Activated naive CD4-positive, alpha-beta T cell treated with anti-CD3 and anti-CD28 coated beads, Interleukin-2, amount 50 U/mL, for 24 hours (primary cell): ENCODE measurements at regions not wholly inside any gene's neighbourhood (a gene's known extent, or its start where the extent isn't known, plus 50 kb on each side); places are given as distances from the start of the nearest gene placed in this dataset.
"Not testable (repeated sequence)": the region's sequence is repeated elsewhere in the genome, so short reads cannot be mapped to it uniquely, and the experiment has no call there.

ENCODE experiments used
- H3K27ac Mint-ChIP-seq: one replicate; pipeline ENCODE4 v1.8.0; 2021; ENCODE audit warnings: mild to moderate bottlenecking, mixed read lengths
- H3K27me3 Mint-ChIP-seq: one replicate; pipeline ENCODE4 v1.8.0; 2021; ENCODE audit warnings: mixed read lengths
- H3K36me3 Mint-ChIP-seq: one replicate; pipeline ENCODE4 v1.8.0; 2021; ENCODE audit warnings: mixed read lengths
- H3K4me1 Mint-ChIP-seq: one replicate; pipeline ENCODE4 v1.8.0; 2021; ENCODE audit warnings: mixed read lengths
- H3K4me3 Mint-ChIP-seq: one replicate; pipeline ENCODE4 v1.8.0; 2021; ENCODE audit warnings: mild to moderate bottlenecking, mixed read lengths
- H3K9me3 Mint-ChIP-seq: one replicate; pipeline ENCODE4 v1.8.0; 2021; ENCODE audit warnings: mixed read lengths

- Mint-ChIP-seq H3K4me1 (no peaks in the 10 kb centered on the region), H3K27me3 (no peaks in the 10 kb centered on the region), H3K9me3 (no peaks in the 10 kb centered on the region), H3K4me3 (no peak overlapping the region), H3K36me3 (no peaks in the 10 kb centered on the region), H3K27ac (no peak overlapping the region)
Measured at GRCh38 chr7:101725921-101726320, 91.5 kb upstream of the CUX1 start.

GRCh38 chr7:101727184-101727583 lies 90.2 kb upstream of the CUX1 start:
- H3K4me3 Mint-ChIP-seq = no peak overlapping the region
- no peaks in the 10 kb centered on the region for H3K9me3 Mint-ChIP-seq
- no peaks in the 10 kb centered on the region for H3K36me3 Mint-ChIP-seq
- no peak overlapping the region for H3K27ac Mint-ChIP-seq
- no peaks in the 10 kb centered on the region for H3K27me3 Mint-ChIP-seq
- H3K4me1 Mint-ChIP-seq = no peaks in the 10 kb centered on the region

- no peak overlapping the region for H3K27ac Mint-ChIP-seq
- H3K27me3 Mint-ChIP-seq = no peaks in the 10 kb centered on the region
- no peaks in the 10 kb centered on the region for H3K4me1 Mint-ChIP-seq
- H3K36me3 Mint-ChIP-seq = no peaks in the 10 kb centered on the region
- no peak overlapping the region for H3K4me3 Mint-ChIP-seq
- no peaks in the 10 kb centered on the region for H3K9me3 Mint-ChIP-seq
Measured at GRCh38 chr7:101728128-101728527, 89.3 kb upstream of the CUX1 start.

DNA sequence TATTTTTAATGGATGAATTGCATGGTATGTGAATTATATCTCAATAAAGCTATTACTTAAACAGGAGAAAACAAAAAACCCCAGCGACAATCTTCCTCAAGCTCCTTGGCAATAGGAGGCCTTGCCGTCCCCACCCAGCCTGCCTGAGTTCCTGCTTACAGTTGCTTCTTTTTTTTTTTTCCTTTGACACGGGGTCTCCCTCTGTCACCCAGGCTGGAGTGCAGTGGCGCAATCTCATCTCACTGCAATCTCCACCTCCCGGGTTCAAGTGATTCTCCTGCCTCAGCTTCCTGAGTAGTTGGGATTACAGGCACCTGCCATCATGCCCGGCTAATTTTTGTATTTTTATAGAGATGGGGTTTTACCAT lies 88.6 kb upstream of the CUX1 start:
- H3K4me3 Mint-ChIP-seq, H3K4me1 Mint-ChIP-seq, H3K27me3 Mint-ChIP-seq, H3K9me3 Mint-ChIP-seq, H3K27ac Mint-ChIP-seq, H3K36me3 Mint-ChIP-seq: not testable (repeated sequence)

GRCh38 chr7:101729241-101729883 lies 88.1 kb upstream of the CUX1 start:
- Mint-ChIP-seq H3K27me3 (no peaks in the 10 kb centered on the region), H3K27ac (no peak overlapping the region), H3K9me3 (no peaks in the 10 kb centered on the region), H3K4me1 (no peaks in the 10 kb centered on the region), H3K4me3 (no peak overlapping the region), H3K36me3 (no peaks in the 10 kb centered on the region)

GRCh38 chr7:101731502-101732084 lies 85.8 kb upstream of the CUX1 start:
- Mint-ChIP-seq H3K36me3 (no peaks in the 10 kb centered on the region), H3K27ac (no peak overlapping the region), H3K4me3 (no peak overlapping the region), H3K9me3 (no peaks in the 10 kb centered on the region), H3K4me1 (no peaks in the 10 kb centered on the region), H3K27me3 (no peaks in the 10 kb centered on the region)

DNA sequence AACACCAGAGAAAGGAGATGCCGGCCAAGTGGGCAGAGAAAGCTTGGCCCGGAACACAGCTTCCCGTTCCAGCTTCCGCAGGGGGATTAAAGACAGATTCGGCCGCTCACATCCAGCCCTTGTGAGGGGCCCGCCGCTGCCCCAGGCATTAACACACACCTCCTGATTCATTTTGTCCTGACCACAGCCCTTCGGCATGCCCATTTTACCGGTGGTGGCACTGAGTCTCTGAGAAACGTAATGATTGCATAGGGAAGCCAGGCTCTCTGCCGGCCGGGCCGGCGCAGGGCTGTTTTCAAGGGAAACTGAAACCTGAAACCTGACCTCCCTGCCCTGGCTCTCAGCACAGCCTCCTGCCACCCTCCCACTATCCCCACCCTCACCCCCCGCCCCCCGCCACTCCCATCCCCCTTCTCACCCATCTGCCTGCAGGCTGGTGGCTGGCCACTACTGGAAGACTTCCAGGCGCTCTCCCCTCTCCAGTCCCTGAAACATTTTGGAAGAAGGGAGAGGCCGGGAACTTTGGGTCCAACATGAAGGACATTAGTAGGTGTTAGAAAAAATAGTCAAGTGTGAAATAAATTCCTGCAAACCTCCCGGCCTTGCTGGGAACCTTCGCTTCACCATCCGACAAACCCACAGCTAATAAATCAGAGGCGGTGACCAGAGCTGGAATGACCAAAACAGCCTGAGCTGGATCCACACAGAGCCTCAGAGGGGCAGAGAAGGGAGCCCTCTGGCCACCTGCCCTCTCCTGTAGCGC lies 83.5 kb upstream of the CUX1 start:
- H3K9me3 Mint-ChIP-seq = no peaks in the 10 kb centered on the region
- H3K4me3 Mint-ChIP-seq = no peak overlapping the region
- H3K4me1 Mint-ChIP-seq = no peaks in the 10 kb centered on the region
- no peaks in the 10 kb centered on the region for H3K36me3 Mint-ChIP-seq
- H3K27me3 Mint-ChIP-seq = no peaks in the 10 kb centered on the region
- no peak overlapping the region for H3K27ac Mint-ChIP-seq

DNA sequence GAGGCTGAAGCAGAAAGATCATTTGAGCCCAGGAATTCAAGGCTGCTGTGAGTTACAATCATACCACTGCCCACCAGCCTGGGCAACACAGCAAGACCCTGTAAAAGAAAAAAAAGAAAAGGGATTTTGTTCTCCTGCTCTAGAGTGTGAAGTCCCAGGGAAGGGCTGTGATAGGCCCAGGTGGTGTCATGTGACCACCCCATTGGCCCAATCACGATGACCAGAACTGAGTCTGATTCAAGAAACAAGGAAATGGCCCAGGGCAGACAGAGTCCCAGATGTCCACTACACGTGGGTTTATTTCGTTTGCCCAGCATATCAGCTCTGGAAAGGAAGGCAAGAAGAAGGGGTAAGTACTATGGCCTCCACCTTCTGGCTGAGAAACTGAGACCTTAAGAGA lies 81.3 kb upstream of the CUX1 start:
- Mint-ChIP-seq H3K27ac (no peak overlapping the region), H3K27me3 (no peaks in the 10 kb centered on the region), H3K4me3 (no peak overlapping the region), H3K4me1 (peaks cover 4% of the 10 kb centered on the region), H3K36me3 (no peaks in the 10 kb centered on the region), H3K9me3 (no peaks in the 10 kb centered on the region)

DNA sequence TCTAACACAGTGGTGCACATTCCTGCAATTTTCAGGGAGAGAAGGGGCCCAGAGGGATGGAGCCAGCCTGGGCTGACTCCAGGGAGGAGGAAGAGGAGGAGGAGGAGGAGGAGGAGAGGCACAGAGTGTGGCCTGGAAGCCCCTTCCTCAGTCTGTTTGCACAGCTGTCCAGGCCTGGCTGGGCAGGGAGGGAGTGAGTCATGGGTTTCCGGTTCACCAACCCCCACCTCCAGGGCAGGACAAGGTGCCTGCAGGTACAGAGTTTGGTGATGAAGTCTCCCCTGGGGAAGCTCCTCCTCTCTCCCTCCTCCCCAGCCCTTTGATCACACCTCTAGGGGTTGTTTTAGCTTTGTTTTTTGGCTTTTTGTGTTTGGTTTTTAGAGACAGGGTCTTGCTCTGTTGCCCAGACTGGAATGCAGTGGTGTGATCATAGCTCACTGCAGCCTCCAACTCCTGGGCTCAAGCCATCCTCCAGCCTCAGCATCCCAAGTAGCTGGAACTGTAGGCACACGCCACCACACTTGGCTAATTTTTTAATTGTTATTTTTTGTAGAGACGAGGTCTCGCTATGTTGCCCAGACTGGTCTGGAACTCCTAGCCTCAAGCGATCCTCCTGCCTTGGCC lies 77.5 kb upstream of the CUX1 start:
- Mint-ChIP-seq H3K36me3 (no peaks in the 10 kb centered on the region), H3K27ac (no peak overlapping the region), H3K4me1 (peaks cover 10% of the 10 kb centered on the region), H3K9me3 (no peaks in the 10 kb centered on the region), H3K27me3 (no peaks in the 10 kb centered on the region), H3K4me3 (no peak overlapping the region)

- H3K36me3 Mint-ChIP-seq = no peaks in the 10 kb centered on the region
- H3K27ac Mint-ChIP-seq = no peak overlapping the region
- no peaks in the 10 kb centered on the region for H3K27me3 Mint-ChIP-seq
- peaks cover 10% of the 10 kb centered on the region for H3K4me1 Mint-ChIP-seq
- H3K9me3 Mint-ChIP-seq = no peaks in the 10 kb centered on the region
- H3K4me3 Mint-ChIP-seq = no peak overlapping the region
Measured at GRCh38 chr7:101740981-101741725, 76.3 kb upstream of the CUX1 start.

DNA sequence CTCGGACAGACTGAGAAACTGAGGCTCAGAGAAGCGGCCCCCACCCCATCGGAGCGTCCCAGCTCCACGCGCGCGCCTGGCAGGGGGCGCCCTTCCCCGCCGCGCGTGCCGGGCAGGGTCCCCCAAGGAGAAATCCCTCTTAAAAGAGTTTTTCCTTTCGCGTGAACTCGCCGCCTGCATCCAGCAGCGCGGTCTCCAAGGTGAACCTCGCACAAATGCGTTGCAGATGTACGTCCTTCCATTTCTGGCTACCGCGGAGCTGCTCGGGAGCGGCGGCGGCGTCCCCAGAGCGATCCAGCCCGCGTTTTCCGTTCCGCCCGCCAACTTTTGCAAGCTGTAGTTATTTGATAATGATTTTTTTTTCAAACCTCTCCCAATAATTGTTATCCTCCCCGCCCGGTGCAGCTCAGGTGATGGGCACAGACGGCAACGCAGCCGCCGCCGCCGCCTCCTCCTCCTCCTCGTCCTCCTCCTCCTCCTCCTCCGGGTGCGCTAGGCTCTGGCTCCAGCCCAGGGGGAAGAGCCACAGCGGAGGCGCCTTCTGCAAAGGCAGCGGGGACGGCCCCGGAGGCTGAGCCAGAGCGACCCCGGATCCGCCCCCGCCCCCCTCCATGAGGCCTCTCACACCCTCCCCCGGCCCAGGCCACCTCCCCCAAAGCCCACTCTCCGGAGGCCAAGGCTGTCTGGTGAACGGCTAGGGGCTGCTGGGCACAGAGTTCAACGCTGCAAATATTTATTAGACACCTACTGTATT lies 74.0 kb upstream of the CUX1 start:
- H3K4me3 Mint-ChIP-seq = peak overlapping the region; percentile 84
- H3K9me3 Mint-ChIP-seq = no peaks in the 10 kb centered on the region
- no peaks in the 10 kb centered on the region for H3K36me3 Mint-ChIP-seq
- peak overlapping the region; percentile 41 for H3K27ac Mint-ChIP-seq
- H3K4me1 Mint-ChIP-seq = peaks cover 10% of the 10 kb centered on the region
- H3K27me3 Mint-ChIP-seq = no peaks in the 10 kb centered on the region

- peaks cover 10% of the 10 kb centered on the region for H3K4me1 Mint-ChIP-seq
- no peaks in the 10 kb centered on the region for H3K27me3 Mint-ChIP-seq
- no peak overlapping the region for H3K27ac Mint-ChIP-seq
- H3K4me3 Mint-ChIP-seq = peak overlapping the region; percentile 84
- H3K36me3 Mint-ChIP-seq = no peaks in the 10 kb centered on the region
- H3K9me3 Mint-ChIP-seq = no peaks in the 10 kb centered on the region
Measured at GRCh38 chr7:101743995-101744360, 73.4 kb upstream of the CUX1 start.

- Mint-ChIP-seq H3K4me3 (no peak overlapping the region), H3K36me3 (no peaks in the 10 kb centered on the region), H3K4me1 (peaks cover 10% of the 10 kb centered on the region), H3K27ac (no peak overlapping the region), H3K9me3 (no peaks in the 10 kb centered on the region), H3K27me3 (no peaks in the 10 kb centered on the region)
Measured at GRCh38 chr7:101744588-101744987, 72.8 kb upstream of the CUX1 start.

GRCh38 chr7:101746314-101746713 lies 71.1 kb upstream of the CUX1 start:
- Mint-ChIP-seq H3K27me3 (no peaks in the 10 kb centered on the region), H3K4me3 (no peak overlapping the region), H3K36me3 (no peaks in the 10 kb centered on the region), H3K9me3 (no peaks in the 10 kb centered on the region), H3K4me1 (peaks cover 4% of the 10 kb centered on the region), H3K27ac (no peak overlapping the region)
